HG03558 (cell line): ENCODE measurements at regions not wholly inside any gene's neighbourhood (a gene's known extent, or its start where the extent isn't known, plus 50 kb on each side); places are given as distances from the start of the nearest gene placed in this dataset.
"Not testable (repeated sequence)": the region's sequence is repeated elsewhere in the genome, so short reads cannot be mapped to it uniquely, and the experiment has no call there.

Experiments used
- ATAC-seq: cut with Tn5 transposase; IDR thresholded peaks from one replicate; pipeline ENCODE4 v1.9.1; 2021; ENCODE audit warnings: moderate number of reproducible peaks; ENCODE audit not compliant: unreplicated experiment; ENCODE audit errors: extremely low read depth

DNA sequence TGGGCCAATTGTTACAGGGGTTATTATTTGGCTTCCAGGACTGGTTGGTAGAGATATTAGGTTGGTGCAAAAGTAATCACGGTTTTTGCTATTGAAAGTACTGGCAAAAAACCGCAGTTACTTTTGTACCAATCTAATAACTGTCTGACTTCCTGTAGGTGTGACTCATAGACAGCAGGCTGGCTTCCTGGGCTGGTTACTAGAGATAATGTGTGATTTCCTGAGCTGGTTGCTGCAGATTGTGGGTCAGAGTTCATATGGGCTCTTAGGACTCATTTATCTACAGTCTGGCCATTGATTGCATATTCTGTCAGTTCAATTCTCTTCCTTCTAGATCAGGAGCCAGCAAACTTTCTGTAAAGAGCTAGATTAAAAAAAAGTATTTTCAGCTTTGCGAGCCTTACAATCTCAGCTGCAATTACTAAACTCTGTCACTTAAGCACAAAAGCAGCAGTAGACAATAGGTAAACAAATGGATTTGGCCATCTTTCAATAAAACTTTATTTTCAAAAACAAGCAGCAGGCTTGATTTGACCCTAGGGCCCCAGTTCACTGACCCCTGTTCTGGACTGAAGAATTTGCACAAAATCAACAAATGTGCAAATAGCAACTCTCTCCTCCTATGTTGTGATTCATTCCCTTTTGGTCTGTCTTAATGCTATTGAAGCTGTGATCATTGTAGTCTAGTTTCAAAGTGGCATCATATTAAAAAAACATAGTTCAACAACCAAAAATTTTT, 50.8 kb upstream of the BOD1L1 start:
- ATAC-seq = no peak

GRCh38 chr4:13681570-13681969, 54.0 kb upstream of the BOD1L1 start:
- ATAC-seq = no peak

DNA sequence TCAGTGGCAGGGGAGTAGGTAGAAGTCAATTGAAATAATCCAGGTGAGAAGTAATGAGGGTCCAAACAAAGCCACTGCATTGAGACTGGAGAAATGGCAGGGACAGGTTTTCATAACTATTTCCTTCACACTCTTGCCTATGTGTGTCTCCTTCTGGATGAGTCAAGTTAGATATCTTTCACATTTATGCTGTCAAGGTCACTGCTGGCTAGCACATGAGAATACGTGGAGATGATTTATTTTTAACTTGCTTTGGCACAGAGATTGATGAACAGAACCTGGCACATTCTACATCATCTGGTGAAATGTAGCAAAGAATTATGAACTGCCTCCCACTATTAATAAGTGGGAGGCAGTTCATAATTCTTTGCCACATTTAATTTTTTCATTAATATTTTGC, 66.7 kb upstream of the BOD1L1 start:
- no peak for ATAC-seq

DNA sequence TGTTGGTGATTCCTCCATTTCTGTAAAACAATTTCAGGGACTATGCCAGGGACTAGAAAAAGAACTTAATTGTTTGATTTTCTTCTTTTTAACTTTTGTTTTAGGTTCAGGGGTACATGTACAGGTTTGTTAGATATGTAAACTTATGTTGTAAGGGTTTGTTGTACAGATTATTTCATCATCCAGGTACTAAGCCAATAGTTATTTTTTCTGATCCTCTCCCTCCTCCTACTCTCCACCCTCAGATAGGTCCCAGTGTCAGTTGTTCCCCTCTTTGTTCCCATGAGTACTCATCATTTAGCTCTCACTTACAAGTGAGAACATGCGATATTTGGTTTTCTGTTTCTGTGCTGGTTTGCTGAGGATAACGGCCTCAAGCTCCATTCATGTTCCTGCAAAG, 70.8 kb upstream of the BOD1L1 start:
- ATAC-seq = no peak

GRCh38 chr4:13700021-13700857, 72.7 kb upstream of the BOD1L1 start:
- no peak for ATAC-seq

GRCh38 chr4:13700858-13701140, 73.3 kb upstream of the BOD1L1 start:
- ATAC-seq = not testable (repeated sequence)

GRCh38 chr4:13701937-13702446, 74.5 kb upstream of the BOD1L1 start:
- no peak for ATAC-seq

GRCh38 chr4:13703096-13703495, 75.6 kb upstream of the BOD1L1 start:
- ATAC-seq = no peak

GRCh38 chr4:13704035-13704434, 76.5 kb upstream of the BOD1L1 start:
- ATAC-seq = no peak

GRCh38 chr4:13704761-13705160, 77.2 kb upstream of the BOD1L1 start:
- no peak for ATAC-seq

- ATAC-seq = no peak
Measured at GRCh38 chr4:13705521-13706041, 78.1 kb upstream of the BOD1L1 start.

DNA sequence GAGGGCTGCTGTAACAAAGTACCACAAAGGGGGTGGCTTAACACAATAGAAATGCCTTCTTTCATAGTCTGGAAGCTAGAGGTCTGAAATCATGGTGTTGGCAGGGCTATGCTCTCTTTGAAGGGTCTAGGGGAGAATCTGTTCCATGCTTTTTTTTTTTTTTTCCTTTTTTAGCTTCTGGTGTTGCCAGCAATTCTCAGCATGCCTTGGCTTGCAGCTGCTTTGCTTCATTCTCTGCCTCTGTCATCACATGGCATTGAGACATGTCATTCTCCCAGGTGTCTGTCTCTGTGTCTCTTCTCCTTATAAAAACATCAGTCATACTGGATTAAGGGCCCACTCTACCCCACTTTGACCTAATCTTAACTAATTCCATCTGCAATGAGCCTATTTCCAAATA, 78.6 kb upstream of the BOD1L1 start:
- no peak for ATAC-seq

DNA sequence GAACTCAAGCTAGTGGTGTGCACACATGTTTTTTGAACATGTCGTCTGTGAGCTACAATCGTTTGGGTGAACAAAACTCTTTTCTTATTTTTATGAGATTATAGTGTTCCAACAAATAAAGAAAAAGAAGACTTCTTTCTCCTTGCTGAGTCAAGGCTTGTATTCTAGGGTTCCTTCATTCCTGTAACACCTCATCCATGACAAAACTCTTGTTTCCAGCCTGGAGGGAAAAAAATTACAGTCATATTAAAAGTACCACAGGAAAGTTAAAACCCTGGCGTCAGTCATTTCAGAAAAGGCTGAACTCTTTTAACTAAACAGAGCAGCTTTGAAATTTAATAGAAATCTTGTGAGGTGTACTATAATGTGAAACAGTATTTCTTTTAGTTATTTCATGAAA, 79.2 kb upstream of the BOD1L1 start:
- no peak for ATAC-seq

DNA sequence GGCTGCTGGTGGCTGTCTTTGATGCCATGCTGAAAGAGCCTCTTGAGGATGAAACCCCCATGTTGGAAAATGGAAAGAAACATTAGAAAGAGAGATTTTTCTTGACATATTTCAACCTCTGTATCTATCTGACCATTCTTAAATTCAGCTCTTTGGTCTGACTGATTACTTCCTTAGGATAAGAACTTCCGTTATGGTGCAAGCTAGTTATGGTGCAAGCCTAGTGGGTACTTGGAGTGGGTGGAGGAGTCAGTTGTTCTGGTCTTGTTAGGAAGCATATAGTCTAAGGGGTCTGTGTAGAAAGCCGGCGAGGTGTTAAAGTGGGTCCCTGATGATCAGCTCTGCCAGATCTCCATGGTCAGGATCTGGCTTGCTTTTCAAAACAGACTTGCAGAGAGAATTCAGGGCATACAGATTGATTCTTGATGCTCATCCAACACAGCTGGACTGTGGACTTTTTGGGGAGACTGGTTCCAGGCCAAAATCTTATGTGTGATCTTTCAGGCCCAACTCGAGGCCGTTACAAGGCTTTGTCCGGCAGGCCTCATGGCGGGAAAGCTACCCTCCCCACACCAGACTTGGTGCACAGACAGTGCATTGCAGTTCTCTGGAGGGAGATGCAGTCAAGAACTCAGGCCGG, 82.8 kb upstream of the BOD1L1 start:
- no peak for ATAC-seq

- ATAC-seq = no peak
Measured at GRCh38 chr4:13711233-13711785, 83.8 kb upstream of the BOD1L1 start.

GRCh38 chr4:13721894-13722293, 94.4 kb upstream of the BOD1L1 start:
- ATAC-seq = no peak

GRCh38 chr4:13722649-13723048, 95.1 kb upstream of the BOD1L1 start:
- no peak for ATAC-seq

GRCh38 chr4:13728761-13729160, 101.2 kb upstream of the BOD1L1 start:
- ATAC-seq = no peak

- no peak for ATAC-seq
Measured at GRCh38 chr4:13731019-13731418, 103.5 kb upstream of the BOD1L1 start.

- ATAC-seq = no peak
Measured at GRCh38 chr4:13733817-13734216, 106.3 kb upstream of the BOD1L1 start.

DNA sequence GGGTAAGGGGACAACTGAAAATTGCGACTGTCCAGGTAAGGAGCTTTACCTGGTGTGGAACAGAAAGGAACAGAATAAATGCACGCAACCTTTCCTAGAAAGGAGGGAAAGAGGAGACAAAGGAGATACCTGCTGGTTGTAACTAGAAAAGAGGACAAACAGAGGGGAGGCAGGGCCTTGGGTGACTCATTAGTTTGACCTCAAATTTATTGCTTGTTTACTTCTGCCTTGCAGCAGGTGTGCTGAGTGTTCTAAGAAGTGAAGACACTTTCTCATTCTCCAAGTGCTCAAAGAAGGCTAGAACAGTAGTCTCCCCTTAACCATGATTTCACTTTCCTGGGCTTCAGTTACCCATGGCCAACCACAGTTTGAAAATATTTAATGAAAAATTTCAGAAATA, 123.1 kb upstream of the BOD1L1 start:
- no peak for ATAC-seq
